ENCODE measurements at regions not wholly inside any gene's neighbourhood (a gene's known extent, or its start where the extent isn't known, plus 50 kb on each side); places are given as distances from the start of the nearest gene placed in this dataset.
"Not testable (repeated sequence)": the region's sequence is repeated elsewhere in the genome, so short reads cannot be mapped to it uniquely, and the experiment has no call there.

- DNase-seq (ENCODE audit: low read depth in 2 of 3, low spot score in 2 of 3), result no peak
Measured at GRCh38 chr10:123269675-123270074, 115.5 kb downstream of the BUB3 start.

- no peak for DNase-seq (ENCODE audit: low read depth in 2 of 3, low spot score in 2 of 3)
Measured at GRCh38 chr10:123270221-123270620, 116.0 kb downstream of the BUB3 start.

- DNase-seq (ENCODE audit: low read depth in 2 of 3, low spot score in 2 of 3), result no peak
Measured at GRCh38 chr10:123270806-123271205, 116.6 kb downstream of the BUB3 start.

GRCh38 chr10:123272171-123272570 lies 118.0 kb downstream of the BUB3 start:
- DNase-seq (ENCODE audit: low read depth in 2 of 3, low spot score in 2 of 3), result no peak

- DNase-seq (ENCODE audit: low read depth in 2 of 3, low spot score in 2 of 3), result no peak
Measured at GRCh38 chr10:123274306-123275135, 120.3 kb downstream of the BUB3 start.

- no peak for DNase-seq (ENCODE audit: low read depth in 2 of 3, low spot score in 2 of 3)
Measured at GRCh38 chr10:123275136-123275564, 120.9 kb downstream of the BUB3 start.

- DNase-seq (ENCODE audit: low read depth in 2 of 3, low spot score in 2 of 3), result no peak
Measured at GRCh38 chr10:123278445-123278844, 124.2 kb downstream of the BUB3 start.

- DNase-seq (ENCODE audit: low read depth in 2 of 3, low spot score in 2 of 3), result not testable (repeated sequence)
Measured at GRCh38 chr10:123283371-123283770, 129.2 kb downstream of the BUB3 start.

GRCh38 chr10:123284022-123284421 lies 129.8 kb downstream of the BUB3 start:
- no peak for DNase-seq (ENCODE audit: low read depth in 2 of 3, low spot score in 2 of 3)

- no peak for DNase-seq (ENCODE audit: low read depth in 2 of 3, low spot score in 2 of 3)
Measured at GRCh38 chr10:123287594-123288247, 133.5 kb downstream of the BUB3 start.

- DNase-seq (ENCODE audit: low read depth in 2 of 3, low spot score in 2 of 3), result no peak
Measured at GRCh38 chr10:123289432-123289831, 135.2 kb downstream of the BUB3 start.

GRCh38 chr10:123294109-123294508 lies 139.9 kb downstream of the BUB3 start:
- DNase-seq (ENCODE audit: low read depth in 2 of 3, low spot score in 2 of 3), result no peak

- DNase-seq (ENCODE audit: low read depth in 2 of 3, low spot score in 2 of 3), result no peak
Measured at GRCh38 chr10:123294886-123295285, 140.7 kb downstream of the BUB3 start.

- DNase-seq (ENCODE audit: low read depth in 2 of 3, low spot score in 2 of 3), result no peak
Measured at GRCh38 chr10:123295644-123296043, 141.4 kb downstream of the BUB3 start.

- no peak for DNase-seq (ENCODE audit: low read depth in 2 of 3, low spot score in 2 of 3)
Measured at GRCh38 chr10:123297175-123297574, 143.0 kb downstream of the BUB3 start.

- no peak for DNase-seq (ENCODE audit: low read depth in 2 of 3, low spot score in 2 of 3)
Measured at GRCh38 chr10:123298583-123298982, 144.4 kb downstream of the BUB3 start.

GRCh38 chr10:123299598-123299997 lies 145.4 kb downstream of the BUB3 start:
- no peak for DNase-seq (ENCODE audit: low read depth in 2 of 3, low spot score in 2 of 3)

- no peak for DNase-seq (ENCODE audit: low read depth in 2 of 3, low spot score in 2 of 3)
Measured at GRCh38 chr10:123301077-123301857, 147.1 kb downstream of the BUB3 start.

- DNase-seq (ENCODE audit: low read depth in 2 of 3, low spot score in 2 of 3), result no peak
Measured at GRCh38 chr10:123303581-123304337, 149.6 kb downstream of the BUB3 start.

GRCh38 chr10:123305671-123306070 lies 151.5 kb downstream of the BUB3 start:
- no peak for DNase-seq (ENCODE audit: low read depth in 2 of 3, low spot score in 2 of 3)

GRCh38 chr10:123306290-123306689 lies 152.1 kb downstream of the BUB3 start:
- no peak for DNase-seq (ENCODE audit: low read depth in 2 of 3, low spot score in 2 of 3)
